Heart left ventricle (tissue), 13 donors: ENCODE measurements at regions not wholly inside any gene's neighbourhood (a gene's known extent, or its start where the extent isn't known, plus 50 kb on each side); places are given as distances from the start of the nearest gene placed in this dataset.

Experiments used
- POLR2A ChIP-seq, 2 donors: fragments of 450-650 bp; IDR thresholded peaks; one replicate each; pipeline ENCODE4 v1.6.1; 2017; ENCODE audit warnings: antibody characterized with exemption in 2 of 2, mild to moderate bottlenecking in 2 of 2, moderate library complexity in 2 of 2
- TF ChIP-seq, protein P1 (sequence below), 12 donors: fragments of 200-600 bp; sonication (generic) in 4 of 12; IDR thresholded peaks; one replicate each; pipeline versions ENCODE4 v1.5.0 to v1.8.0; 2018 to 2022; ENCODE audit warnings: antibody characterized with exemption in 12 of 12, mild to moderate bottlenecking in 5 of 12
- donor health status: ischemic (EF 13 %, LVEDD 7.1; RV severe dilation, severe dysfunction).
- donor health status: DM: no; HTN: yes; CAD: no.
- donor health status: DM: no; HTN: no; CAD: no.
- donor health status: ischemic (EF 25% LVEDD 6.9; RV normal size, moderate dysfunction).
- donor health status: ischemic (EF 25% LVEDD 5.7; RV mildly dilated, moderate dysfunction).
- donor health status: ischemic (EF 35%, LVEDD 5.7; RV mildly dilated, moderate dysfunction).
- donor health status: nonischemic (EF 11% LVEDD 7.7; RV severe dilation, severe dysfunction).
- donor health status: DM: yes; HTN: yes; CAD: no.
- donor health status: PGD.
- donor health status: ischemic (EF 29% LVEDD 5.4; RV normal size, mild dysfunction).
- donor health status: nonischemic (EF 23%, LVEDD 6.1; RV moderate dilation, normal function).

- TF ChIP-seq, protein P1, sequence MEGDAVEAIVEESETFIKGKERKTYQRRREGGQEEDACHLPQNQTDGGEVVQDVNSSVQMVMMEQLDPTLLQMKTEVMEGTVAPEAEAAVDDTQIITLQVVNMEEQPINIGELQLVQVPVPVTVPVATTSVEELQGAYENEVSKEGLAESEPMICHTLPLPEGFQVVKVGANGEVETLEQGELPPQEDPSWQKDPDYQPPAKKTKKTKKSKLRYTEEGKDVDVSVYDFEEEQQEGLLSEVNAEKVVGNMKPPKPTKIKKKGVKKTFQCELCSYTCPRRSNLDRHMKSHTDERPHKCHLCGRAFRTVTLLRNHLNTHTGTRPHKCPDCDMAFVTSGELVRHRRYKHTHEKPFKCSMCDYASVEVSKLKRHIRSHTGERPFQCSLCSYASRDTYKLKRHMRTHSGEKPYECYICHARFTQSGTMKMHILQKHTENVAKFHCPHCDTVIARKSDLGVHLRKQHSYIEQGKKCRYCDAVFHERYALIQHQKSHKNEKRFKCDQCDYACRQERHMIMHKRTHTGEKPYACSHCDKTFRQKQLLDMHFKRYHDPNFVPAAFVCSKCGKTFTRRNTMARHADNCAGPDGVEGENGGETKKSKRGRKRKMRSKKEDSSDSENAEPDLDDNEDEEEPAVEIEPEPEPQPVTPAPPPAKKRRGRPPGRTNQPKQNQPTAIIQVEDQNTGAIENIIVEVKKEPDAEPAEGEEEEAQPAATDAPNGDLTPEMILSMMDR (IDR thresholded peaks at IDR 0.05): no peak
- no peak for TF ChIP-seq POLR2A (IDR thresholded peaks at IDR 0.05)
Observed at GRCh38 chr2:107712857-107713256, 113.8 kb upstream of the RGPD4 start.
